Osteoblast (primary cell): ENCODE measurements at regions not wholly inside any gene's neighbourhood (a gene's known extent, or its start where the extent isn't known, plus 50 kb on each side); places are given as distances from the start of the nearest gene placed in this dataset.

Source experiments
- DNase-seq: peaks from one replicate; pipeline ENCODE4 v3.0.0; 2011; ENCODE audit warnings: low spot score, mixed read lengths; ENCODE audit not compliant: insufficient read length; ENCODE audit errors: missing footprints
- H2AFZ ChIP-seq: 2 replicates; pipeline ENCODE4 v1.6.0; 2011; ENCODE audit warnings: mild to moderate bottlenecking, low read length
- H3K27ac ChIP-seq: 2 replicates; pipeline ENCODE4 v1.5.1; 2011; ENCODE audit warnings: mild to moderate bottlenecking, low read depth, low read length, moderate library complexity
- H3K27me3 ChIP-seq: 2 replicates; pipeline ENCODE4 v1.6.0; 2012; ENCODE audit warnings: mild to moderate bottlenecking, control low read depth, inconsistent platforms, low read length, moderate library complexity; ENCODE audit not compliant: insufficient read depth
- H3K36me3 ChIP-seq: 2 replicates; pipeline ENCODE4 v1.5.1; 2011; ENCODE audit warnings: mild to moderate bottlenecking, low read length, control low read depth, moderate library complexity; ENCODE audit not compliant: insufficient read depth
- H3K4me1 ChIP-seq: 2 replicates; pipeline ENCODE4 v1.5.1; 2011; ENCODE audit warnings: mild to moderate bottlenecking, low read length, control low read depth, moderate library complexity; ENCODE audit not compliant: insufficient read depth
- H3K4me2 ChIP-seq: 2 replicates; pipeline ENCODE4 v1.6.0; 2011; ENCODE audit warnings: mild to moderate bottlenecking, low read length; ENCODE audit not compliant: insufficient read depth
- H3K4me3 ChIP-seq: fragments of 200-600 bp; sonication (generic); 3 replicates; pipeline ENCODE4 v1.5.1; 2012; ENCODE audit warnings: mild to moderate bottlenecking, low read length, inconsistent platforms; ENCODE audit not compliant: insufficient read depth
- H3K79me2 ChIP-seq: 2 replicates; pipeline ENCODE4 v1.6.0; 2012; ENCODE audit warnings: mild to moderate bottlenecking, low read length, control low read depth, inconsistent platforms; ENCODE audit not compliant: insufficient read depth
- H3K9me3 ChIP-seq: 2 replicates; pipeline ENCODE4 v1.5.1; 2011; ENCODE audit warnings: low read depth, low read length, control low read depth
- H4K20me1 ChIP-seq: 2 replicates; pipeline ENCODE4 v1.6.0; 2012; ENCODE audit warnings: mild to moderate bottlenecking, low read length, control low read depth; ENCODE audit not compliant: insufficient read depth
- CTCF ChIP-seq: IDR thresholded peaks from 2 replicates; pipeline ENCODE4 v1.5.1; 2011; ENCODE audit warnings: mild to moderate bottlenecking, low read depth, low read length, moderate library complexity; ENCODE audit errors: extremely low read depth

- Histone ChIP-seq H2AFZ (no peak overlapping the region), H3K27ac (no peak overlapping the region), H3K36me3 (no peaks in the 10 kb centered on the region), H3K9me3 (no peaks in the 10 kb centered on the region), H4K20me1 (no peaks in the 10 kb centered on the region), H3K4me1 (no peaks in the 10 kb centered on the region), H3K4me3 (no peak overlapping the region), H3K79me2 (no peaks in the 10 kb centered on the region), H3K27me3 (no peaks in the 10 kb centered on the region), H3K4me2 (no peak overlapping the region)
- DNase-seq, result no peak
- no peak for TF ChIP-seq CTCF
Observed at GRCh38 chr7:114294036-114294435, 120.6 kb upstream of the FOXP2 start.

- no peak overlapping the region for H3K4me3 ChIP-seq
- no peak overlapping the region for H2AFZ ChIP-seq
- no peak overlapping the region for H3K4me2 ChIP-seq
- H3K9me3 ChIP-seq, result no peaks in the 10 kb centered on the region
- no peaks in the 10 kb centered on the region for H3K36me3 ChIP-seq
- no peaks in the 10 kb centered on the region for H3K27me3 ChIP-seq
- H3K79me2 ChIP-seq, result no peaks in the 10 kb centered on the region
- TF ChIP-seq CTCF, result no peak
- DNase-seq, result no peak
- H4K20me1 ChIP-seq, result no peaks in the 10 kb centered on the region
- H3K27ac ChIP-seq, result no peak overlapping the region
- no peaks in the 10 kb centered on the region for H3K4me1 ChIP-seq
Observed at GRCh38 chr7:114293289-114294012, 121.2 kb upstream of the FOXP2 start.

GRCh38 chr7:114279901-114280300, 134.7 kb upstream of the FOXP2 start:
- no peak overlapping the region for H2AFZ ChIP-seq
- H3K4me1 ChIP-seq, result no peaks in the 10 kb centered on the region
- H3K4me2 ChIP-seq, result no peak overlapping the region
- H3K9me3 ChIP-seq, result no peaks in the 10 kb centered on the region
- no peak for DNase-seq
- no peaks in the 10 kb centered on the region for H3K27me3 ChIP-seq
- H3K36me3 ChIP-seq, result no peaks in the 10 kb centered on the region
- no peak overlapping the region for H3K4me3 ChIP-seq
- no peaks in the 10 kb centered on the region for H3K79me2 ChIP-seq
- TF ChIP-seq CTCF, result no peak
- no peak overlapping the region for H3K27ac ChIP-seq
- no peaks in the 10 kb centered on the region for H4K20me1 ChIP-seq

GRCh38 chr7:114273218-114273617, 141.4 kb upstream of the FOXP2 start:
- Histone ChIP-seq H3K4me3 (no peak overlapping the region), H3K27me3 (no peaks in the 10 kb centered on the region), H3K79me2 (no peaks in the 10 kb centered on the region), H4K20me1 (no peaks in the 10 kb centered on the region), H3K9me3 (no peaks in the 10 kb centered on the region), H3K27ac (no peak overlapping the region), H3K4me1 (no peaks in the 10 kb centered on the region), H3K4me2 (no peak overlapping the region), H2AFZ (no peak overlapping the region), H3K36me3 (no peaks in the 10 kb centered on the region)
- no peak for DNase-seq
- TF ChIP-seq CTCF, result no peak
